ENCODE measurements at regions not wholly inside any gene's neighbourhood (a gene's known extent, or its start where the extent isn't known, plus 50 kb on each side); places are given as distances from the start of the nearest gene placed in this dataset.

- no peak for DNase-seq (ENCODE audit: low read depth, low spot score)
- H3K4me3 ChIP-seq (ENCODE audit: low read depth, low read length): no peak overlapping the region
- ChIA-PET POLR2A (no interaction called here), CTCF (no interaction called here)
- TF ChIP-seq CTCF (IDR thresholded peaks at IDR 0.05; ENCODE audit: insufficient read depth, low read length, missing control alignments): no peak
These were observed 214.3 kb upstream of the IRX1 start for GRCh38 chr5:3381206-3381825.

GRCh38 chr5:3380689-3381088 lies 214.9 kb upstream of the IRX1 start:
- no peak overlapping the region for H3K4me3 ChIP-seq (ENCODE audit: low read depth, low read length)
- no peak for DNase-seq (ENCODE audit: low read depth, low spot score)
- ChIA-PET POLR2A (no interaction called here), CTCF (no interaction called here)
- no peak for TF ChIP-seq CTCF (IDR thresholded peaks at IDR 0.05; ENCODE audit: insufficient read depth, low read length, missing control alignments)

- H3K4me3 ChIP-seq (ENCODE audit: low read depth, low read length): no peak overlapping the region
- ChIA-PET CTCF (no interaction called here), POLR2A (no interaction called here)
- no peak for TF ChIP-seq CTCF (IDR thresholded peaks at IDR 0.05; ENCODE audit: insufficient read depth, low read length, missing control alignments)
- DNase-seq (ENCODE audit: low read depth, low spot score): no peak
These were observed 217.8 kb upstream of the IRX1 start for GRCh38 chr5:3377831-3378230.

- H3K4me3 ChIP-seq (ENCODE audit: low read depth, low read length): no peak overlapping the region
- DNase-seq (ENCODE audit: low read depth, low spot score): no peak
- TF ChIP-seq CTCF (IDR thresholded peaks at IDR 0.05; ENCODE audit: insufficient read depth, low read length, missing control alignments): no peak
- ChIA-PET POLR2A (no interaction called here), CTCF (no interaction called here)
These were observed 218.5 kb upstream of the IRX1 start for GRCh38 chr5:3377176-3377575.

GRCh38 chr5:3376611-3377010 lies 219.0 kb upstream of the IRX1 start:
- CTCF ChIA-PET: no interaction called here
- POLR2A ChIA-PET: no interaction called here
- no peak for TF ChIP-seq CTCF (IDR thresholded peaks at IDR 0.05; ENCODE audit: insufficient read depth, low read length, missing control alignments)
- H3K4me3 ChIP-seq (ENCODE audit: low read depth, low read length): no peak overlapping the region
- no peak for DNase-seq (ENCODE audit: low read depth, low spot score)

- no peak overlapping the region for H3K4me3 ChIP-seq (ENCODE audit: low read depth, low read length)
- POLR2A ChIA-PET: no interaction called here
- CTCF ChIA-PET: no interaction called here
These were observed 219.9 kb upstream of the IRX1 start for GRCh38 chr5:3375586-3376311.

More at GRCh38 chr5:3375586-3376311, 219.9 kb upstream of the IRX1 start:
- no peak for TF ChIP-seq CTCF (IDR thresholded peaks at IDR 0.05; ENCODE audit: insufficient read depth, low read length, missing control alignments)
- no peak for DNase-seq (ENCODE audit: low read depth, low spot score)
